SKM-1 (cell line): ENCODE measurements at regions not wholly inside any gene's neighbourhood (a gene's known extent, or its start where the extent isn't known, plus 50 kb on each side); places are given as distances from the start of the nearest gene placed in this dataset.

ENCODE experiments used
- DNase-seq: peaks from one replicate; lab custom pipeline; 2025; ENCODE audit not compliant: unreplicated experiment; lab: John Stamatoyannopoulos, UW

- DNase-seq: no peak
These were observed 678.4 kb upstream of the ADAMTS5 start for GRCh38 chr21:27645285-27645684.

DNA sequence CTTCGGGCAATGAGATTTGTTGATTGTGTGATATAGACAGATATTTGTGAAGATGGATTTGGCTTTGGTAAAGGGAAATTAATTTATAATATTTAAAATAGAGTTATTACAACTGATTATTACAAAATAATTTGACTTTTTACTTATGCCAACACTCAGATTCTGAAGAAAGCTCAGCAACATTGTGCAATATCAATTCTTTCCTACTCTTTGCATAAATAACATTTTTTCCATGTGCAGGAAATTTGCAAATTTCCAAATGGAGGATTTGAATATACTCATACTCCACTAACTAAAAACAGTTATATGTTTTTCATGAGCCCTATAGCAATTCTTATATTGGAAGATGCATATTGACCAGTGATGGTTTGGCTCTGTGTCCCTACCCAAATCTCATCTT lies 676.4 kb upstream of the ADAMTS5 start:
- DNase-seq: no peak

DNA sequence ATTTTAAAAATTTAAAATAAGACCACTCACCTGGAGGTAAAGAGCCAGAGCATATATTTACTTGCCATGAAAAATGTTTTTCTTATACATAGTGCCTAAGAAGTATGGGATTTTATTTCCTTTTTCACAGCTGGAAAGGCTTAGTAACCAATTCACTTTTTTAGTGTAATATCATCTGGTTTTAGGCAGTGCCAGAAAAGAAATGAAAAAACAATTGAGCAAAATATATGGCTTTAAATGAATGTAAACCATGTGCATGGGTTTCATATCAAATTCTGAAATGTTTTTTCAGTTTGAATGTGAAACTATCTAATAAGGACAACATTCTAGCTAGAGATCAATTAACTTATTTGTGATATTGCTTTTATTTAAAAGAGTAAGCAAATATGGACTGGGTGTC lies 672.4 kb upstream of the ADAMTS5 start:
- DNase-seq: no peak

GRCh38 chr21:27636656-27637055 lies 669.8 kb upstream of the ADAMTS5 start:
- no peak for DNase-seq

GRCh38 chr21:27633631-27634030 lies 666.7 kb upstream of the ADAMTS5 start:
- no peak for DNase-seq

GRCh38 chr21:27631471-27631870 lies 664.6 kb upstream of the ADAMTS5 start:
- DNase-seq: no peak

- no peak for DNase-seq
These were observed 655.7 kb upstream of the ADAMTS5 start for GRCh38 chr21:27622631-27623030.

DNA sequence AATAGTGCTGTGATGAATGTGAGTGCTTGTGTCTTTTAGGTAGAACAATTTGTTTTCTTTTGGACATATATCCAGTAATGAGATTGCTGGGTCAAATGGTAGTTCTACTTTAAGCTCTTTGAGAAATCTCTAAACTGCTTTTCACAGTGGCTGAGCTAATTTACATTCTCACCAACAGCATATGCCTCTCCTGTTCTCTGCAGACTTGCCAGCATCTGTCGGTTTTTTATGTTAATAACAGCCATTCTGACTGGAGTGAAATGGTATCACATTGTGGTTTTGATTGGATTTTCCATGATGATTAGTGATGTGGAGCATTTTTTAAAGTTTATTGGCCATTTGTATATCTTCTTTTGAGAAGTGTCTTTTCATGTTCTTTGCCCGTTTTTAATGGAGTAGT lies 647.3 kb upstream of the ADAMTS5 start:
- no peak for DNase-seq

- DNase-seq: no peak
These were observed 639.5 kb upstream of the ADAMTS5 start for GRCh38 chr21:27606422-27606821.

GRCh38 chr21:27596196-27596595 lies 629.3 kb upstream of the ADAMTS5 start:
- DNase-seq: no peak

GRCh38 chr21:27595716-27596115 lies 628.8 kb upstream of the ADAMTS5 start:
- DNase-seq: no peak

GRCh38 chr21:27590271-27590670 lies 623.4 kb upstream of the ADAMTS5 start:
- DNase-seq: no peak

DNA sequence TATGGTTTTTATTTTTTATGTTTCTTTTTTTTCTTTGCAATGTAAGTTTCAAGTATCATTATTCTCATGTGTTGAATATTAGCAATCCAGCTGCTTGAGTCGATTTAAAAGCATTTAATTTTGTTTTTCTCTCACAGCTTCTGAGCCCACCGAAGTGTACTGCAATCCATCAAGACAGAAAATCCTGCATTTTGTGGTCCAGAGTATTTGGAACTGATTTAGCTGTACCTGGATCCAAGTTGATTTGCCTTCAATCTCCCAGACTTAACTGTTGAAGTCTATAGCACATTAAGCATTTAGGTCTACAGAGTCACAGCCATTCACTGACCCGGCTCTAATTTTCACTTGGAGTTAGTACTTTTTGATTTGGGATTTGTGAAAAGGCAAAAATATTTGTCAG lies 622.9 kb upstream of the ADAMTS5 start:
- no peak for DNase-seq

- no peak for DNase-seq
These were observed 620.1 kb upstream of the ADAMTS5 start for GRCh38 chr21:27586986-27587385.

DNA sequence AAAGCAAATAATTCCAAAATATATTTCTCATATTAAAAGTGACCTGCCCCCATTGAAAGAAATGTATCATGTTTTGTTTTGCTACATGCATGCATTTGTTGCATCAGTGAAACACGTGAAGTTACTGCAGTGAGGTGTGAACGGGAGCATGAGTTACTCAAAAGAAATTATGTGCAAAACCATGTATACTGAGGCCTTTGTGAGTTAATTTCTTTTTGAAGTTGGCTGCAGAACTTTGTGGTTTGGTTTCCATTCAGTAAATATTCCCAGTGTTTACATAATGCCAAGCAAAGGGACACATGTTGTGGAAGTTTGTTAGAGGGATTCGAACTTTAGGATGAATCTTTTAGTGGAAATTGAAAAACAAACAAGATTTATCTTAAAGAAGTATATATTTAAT lies 619.4 kb upstream of the ADAMTS5 start:
- no peak for DNase-seq

DNA sequence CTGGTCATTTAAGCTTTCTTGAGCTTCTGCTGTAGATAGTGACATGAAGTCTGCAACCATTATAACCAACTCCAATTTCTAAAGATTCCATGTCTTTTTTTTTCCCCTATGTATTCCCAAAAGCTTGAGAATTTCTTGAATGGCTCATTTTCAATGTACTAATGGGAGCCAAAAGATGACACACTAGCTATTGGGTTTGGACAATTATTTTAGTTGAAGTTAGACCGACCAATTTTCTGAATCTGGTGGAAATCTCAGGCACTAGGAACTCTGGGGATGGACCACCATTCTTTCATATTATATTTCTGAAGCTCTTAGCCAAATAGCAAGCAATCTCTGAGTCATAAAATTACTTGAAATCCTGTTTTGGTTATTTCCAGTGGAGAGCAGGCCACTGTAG lies 617.4 kb upstream of the ADAMTS5 start:
- DNase-seq: no peak

GRCh38 chr21:27582948-27583430 lies 616.1 kb upstream of the ADAMTS5 start:
- DNase-seq: no peak

GRCh38 chr21:27582246-27582947 lies 615.5 kb upstream of the ADAMTS5 start:
- DNase-seq: no peak

DNA sequence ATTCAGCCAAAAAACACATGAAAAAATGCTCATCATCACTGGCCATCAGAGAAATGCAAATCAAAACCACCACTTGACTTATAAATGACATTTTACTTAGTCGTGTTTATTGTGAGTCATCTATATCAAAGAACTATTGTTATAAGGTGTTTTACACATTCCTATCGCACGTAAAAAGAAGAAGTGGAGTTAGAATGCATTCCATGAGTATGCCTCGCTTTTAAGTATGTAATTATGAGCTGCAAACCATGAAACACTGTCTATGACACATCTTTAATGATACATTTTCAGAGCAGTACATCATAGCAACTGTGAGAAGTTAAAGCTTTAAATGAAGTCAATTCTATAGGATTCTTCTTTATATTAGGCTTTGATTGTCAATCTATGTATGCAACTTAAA lies 614.3 kb upstream of the ADAMTS5 start:
- no peak for DNase-seq

GRCh38 chr21:27580276-27580675 lies 613.4 kb upstream of the ADAMTS5 start:
- no peak for DNase-seq

- DNase-seq: no peak
These were observed 611.9 kb upstream of the ADAMTS5 start for GRCh38 chr21:27578741-27579265.

- DNase-seq: no peak
These were observed 605.8 kb upstream of the ADAMTS5 start for GRCh38 chr21:27572696-27573095.

DNA sequence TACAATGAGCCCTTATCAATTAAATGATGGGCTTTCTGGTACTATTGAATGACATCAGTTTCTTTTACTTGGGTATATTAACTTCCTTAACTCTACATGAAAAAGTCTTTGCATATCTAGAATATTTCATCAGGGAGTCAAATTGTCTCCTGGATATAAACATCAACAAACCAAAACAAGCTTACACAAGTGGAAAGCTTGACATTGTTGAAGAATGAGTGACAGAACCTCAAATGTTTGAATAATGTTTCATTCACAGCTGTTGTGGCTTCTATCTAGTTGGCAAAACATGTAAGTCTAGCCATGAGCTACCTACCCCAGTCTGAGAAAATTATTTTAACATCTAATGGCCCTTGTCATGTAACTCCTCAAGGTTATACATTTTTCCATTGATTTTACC lies 604.8 kb upstream of the ADAMTS5 start:
- DNase-seq: no peak
